ENCODE measurements at regions not wholly inside any gene's neighbourhood (a gene's known extent, or its start where the extent isn't known, plus 50 kb on each side); places are given as distances from the start of the nearest gene placed in this dataset.

DNA sequence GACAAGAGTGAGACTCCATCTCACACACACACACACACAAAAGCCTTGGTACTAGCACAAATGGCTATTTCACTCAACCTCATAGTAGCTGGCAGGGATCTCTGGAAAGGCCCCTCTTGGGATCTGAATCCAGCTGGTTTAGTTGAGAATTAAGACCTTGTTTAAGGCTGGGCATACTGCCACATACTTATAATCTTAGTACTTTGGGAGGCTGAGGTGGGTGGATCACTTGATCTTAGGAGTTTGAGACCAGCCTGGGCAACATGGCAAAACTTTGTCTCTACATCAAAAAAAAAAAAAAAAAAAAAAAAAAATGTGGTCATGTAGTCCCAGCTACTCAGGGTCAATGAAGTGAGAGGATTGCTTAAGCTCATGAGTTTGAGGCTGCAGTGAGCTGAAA, 628.3 kb downstream of the MMUT start:
- no peak overlapping the region for H3K4me2 ChIP-seq (ENCODE audit: insufficient read depth, low read length)
- H3K27me3 ChIP-seq (ENCODE audit: insufficient read depth, low read length), result no peaks in the 10 kb centered on the region
- no peaks in the 10 kb centered on the region for H3K79me2 ChIP-seq (ENCODE audit: insufficient read depth, low read length)
- H3K27ac ChIP-seq (ENCODE audit: low read depth, low read length), result no peak overlapping the region
- H3K36me3 ChIP-seq (ENCODE audit: insufficient read depth, low read length), result no peaks in the 10 kb centered on the region
- H4K20me1 ChIP-seq (ENCODE audit: insufficient read depth, low read length), result no peaks in the 10 kb centered on the region
- peaks cover 11% of the 10 kb centered on the region for H3K4me1 ChIP-seq (ENCODE audit: insufficient read depth, low read length)
- DNase-seq (ENCODE audit: insufficient read length, low spot score, missing footprints), result no peak
- H2AFZ ChIP-seq (ENCODE audit: low read length), result no peak overlapping the region
- no peak overlapping the region for H3K4me3 ChIP-seq (ENCODE audit: insufficient read depth, low read length)
- no peaks in the 10 kb centered on the region for H3K9me3 ChIP-seq (ENCODE audit: low read depth, low read length)
- TF ChIP-seq, protein P1, sequence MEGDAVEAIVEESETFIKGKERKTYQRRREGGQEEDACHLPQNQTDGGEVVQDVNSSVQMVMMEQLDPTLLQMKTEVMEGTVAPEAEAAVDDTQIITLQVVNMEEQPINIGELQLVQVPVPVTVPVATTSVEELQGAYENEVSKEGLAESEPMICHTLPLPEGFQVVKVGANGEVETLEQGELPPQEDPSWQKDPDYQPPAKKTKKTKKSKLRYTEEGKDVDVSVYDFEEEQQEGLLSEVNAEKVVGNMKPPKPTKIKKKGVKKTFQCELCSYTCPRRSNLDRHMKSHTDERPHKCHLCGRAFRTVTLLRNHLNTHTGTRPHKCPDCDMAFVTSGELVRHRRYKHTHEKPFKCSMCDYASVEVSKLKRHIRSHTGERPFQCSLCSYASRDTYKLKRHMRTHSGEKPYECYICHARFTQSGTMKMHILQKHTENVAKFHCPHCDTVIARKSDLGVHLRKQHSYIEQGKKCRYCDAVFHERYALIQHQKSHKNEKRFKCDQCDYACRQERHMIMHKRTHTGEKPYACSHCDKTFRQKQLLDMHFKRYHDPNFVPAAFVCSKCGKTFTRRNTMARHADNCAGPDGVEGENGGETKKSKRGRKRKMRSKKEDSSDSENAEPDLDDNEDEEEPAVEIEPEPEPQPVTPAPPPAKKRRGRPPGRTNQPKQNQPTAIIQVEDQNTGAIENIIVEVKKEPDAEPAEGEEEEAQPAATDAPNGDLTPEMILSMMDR (IDR thresholded peaks at IDR 0.05; ENCODE audit: extremely low read depth, low read depth, low read length), result no peak

- no peak for DNase-seq (ENCODE audit: insufficient read length, low spot score, missing footprints)
Measured at GRCh38 chr6:48833916-48834315, 629.1 kb downstream of the MMUT start.

DNA sequence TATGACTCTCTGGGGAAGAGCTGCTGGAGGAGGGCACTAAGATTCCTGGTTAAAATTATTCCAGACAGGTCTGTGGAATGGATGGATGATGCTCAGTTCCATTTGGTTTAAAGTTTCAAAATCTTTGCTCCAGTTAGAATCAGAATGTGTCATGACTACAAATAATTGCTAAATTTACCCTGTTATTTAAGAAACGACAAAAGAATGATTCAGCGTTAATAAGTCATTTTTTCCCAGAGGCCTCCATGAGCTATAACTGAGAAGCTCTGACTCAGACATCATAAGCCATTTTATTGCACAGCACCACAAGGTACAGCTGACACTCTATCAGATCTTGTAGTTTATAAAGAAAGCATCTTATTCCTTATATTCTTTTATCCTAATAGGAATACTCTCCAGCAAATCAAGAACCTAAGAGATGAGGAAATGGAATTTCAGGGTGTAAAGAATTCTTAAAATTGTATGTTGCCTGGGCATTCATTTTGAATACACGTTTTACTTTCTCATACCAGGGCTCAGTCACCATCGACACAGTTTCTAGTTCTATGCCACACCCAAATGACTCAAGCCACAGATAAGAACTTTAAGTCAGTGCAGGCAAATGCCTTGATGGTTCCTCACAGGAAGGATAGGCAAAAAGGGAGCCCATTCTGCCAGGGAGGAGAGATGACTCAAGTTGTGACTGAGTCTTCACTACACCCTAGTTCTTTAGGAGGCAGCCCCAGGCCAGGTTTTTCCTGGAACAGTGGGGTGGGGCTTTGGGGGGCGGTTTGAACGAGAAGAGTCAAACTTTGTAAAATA, 636.0 kb downstream of the MMUT start:
- Histone ChIP-seq H3K4me1 (ENCODE audit: insufficient read depth, low read length) (peaks cover 22% of the 10 kb centered on the region), H2AFZ (ENCODE audit: low read length) (peak overlapping the region; percentile 12), H4K20me1 (ENCODE audit: insufficient read depth, low read length) (no peaks in the 10 kb centered on the region), H3K9me3 (ENCODE audit: low read depth, low read length) (no peaks in the 10 kb centered on the region), H3K4me2 (ENCODE audit: insufficient read depth, low read length) (peak overlapping the region; percentile 78), H3K4me3 (ENCODE audit: insufficient read depth, low read length) (peak overlapping the region; percentile 19), H3K36me3 (ENCODE audit: insufficient read depth, low read length) (no peaks in the 10 kb centered on the region), H3K79me2 (ENCODE audit: insufficient read depth, low read length) (no peaks in the 10 kb centered on the region), H3K27ac (ENCODE audit: low read depth, low read length) (peak overlapping the region; percentile 93), H3K27me3 (ENCODE audit: insufficient read depth, low read length) (no peaks in the 10 kb centered on the region)
- DNase-seq (ENCODE audit: insufficient read length, low spot score, missing footprints), result peak; percentile 69
- TF ChIP-seq, protein P1 (IDR thresholded peaks at IDR 0.05; ENCODE audit: extremely low read depth, low read depth, low read length), result no peak

More at GRCh38 chr6:48833916-48834315, 629.1 kb downstream of the MMUT start:
- no peaks in the 10 kb centered on the region for H3K27me3 ChIP-seq (ENCODE audit: insufficient read depth, low read length)
- H3K4me3 ChIP-seq (ENCODE audit: insufficient read depth, low read length), result no peak overlapping the region
- no peaks in the 10 kb centered on the region for H3K79me2 ChIP-seq (ENCODE audit: insufficient read depth, low read length)
- H3K9me3 ChIP-seq (ENCODE audit: low read depth, low read length), result no peaks in the 10 kb centered on the region
- no peak overlapping the region for H3K27ac ChIP-seq (ENCODE audit: low read depth, low read length)
- peaks cover 11% of the 10 kb centered on the region for H3K4me1 ChIP-seq (ENCODE audit: insufficient read depth, low read length)
- H3K4me2 ChIP-seq (ENCODE audit: insufficient read depth, low read length), result no peak overlapping the region
- no peak overlapping the region for H2AFZ ChIP-seq (ENCODE audit: low read length)
- TF ChIP-seq, protein P1 (IDR thresholded peaks at IDR 0.05; ENCODE audit: extremely low read depth, low read depth, low read length), result no peak
- H3K36me3 ChIP-seq (ENCODE audit: insufficient read depth, low read length), result no peaks in the 10 kb centered on the region
- no peaks in the 10 kb centered on the region for H4K20me1 ChIP-seq (ENCODE audit: insufficient read depth, low read length)

DNA sequence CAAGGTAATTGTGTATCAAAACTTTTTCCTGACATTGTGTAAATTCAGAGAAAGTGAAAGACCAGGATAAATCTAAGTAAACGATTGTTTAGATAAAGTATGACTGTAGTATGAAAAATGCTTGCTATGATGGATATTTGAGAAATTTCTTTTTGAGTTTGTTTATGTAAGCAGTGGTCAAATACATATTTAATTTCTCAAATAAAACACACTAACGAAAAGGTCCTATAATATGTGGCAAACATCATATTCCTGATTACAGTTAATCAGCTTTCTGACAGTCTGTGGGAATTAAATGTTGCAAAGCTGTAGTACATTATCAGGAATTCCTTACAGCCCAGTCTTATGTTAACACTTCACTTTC, 636.9 kb downstream of the MMUT start:
- no peaks in the 10 kb centered on the region for H3K79me2 ChIP-seq (ENCODE audit: insufficient read depth, low read length)
- peak overlapping the region; percentile 93 for H3K27ac ChIP-seq (ENCODE audit: low read depth, low read length)
- H3K9me3 ChIP-seq (ENCODE audit: low read depth, low read length), result no peaks in the 10 kb centered on the region
- H3K4me2 ChIP-seq (ENCODE audit: insufficient read depth, low read length), result peak overlapping the region; percentile 78
- no peak overlapping the region for H2AFZ ChIP-seq (ENCODE audit: low read length)
- no peak for DNase-seq (ENCODE audit: insufficient read length, low spot score, missing footprints)
- peaks cover 22% of the 10 kb centered on the region for H3K4me1 ChIP-seq (ENCODE audit: insufficient read depth, low read length)
- peak overlapping the region; percentile 55 for H3K4me3 ChIP-seq (ENCODE audit: insufficient read depth, low read length)
- no peaks in the 10 kb centered on the region for H3K36me3 ChIP-seq (ENCODE audit: insufficient read depth, low read length)
- H3K27me3 ChIP-seq (ENCODE audit: insufficient read depth, low read length), result no peaks in the 10 kb centered on the region
- TF ChIP-seq, protein P1 (IDR thresholded peaks at IDR 0.05; ENCODE audit: extremely low read depth, low read depth, low read length), result no peak
- H4K20me1 ChIP-seq (ENCODE audit: insufficient read depth, low read length), result no peaks in the 10 kb centered on the region

All from osteoblast (primary cell).